ENCODE measurements at regions not wholly inside any gene's neighbourhood (a gene's known extent, or its start where the extent isn't known, plus 50 kb on each side); places are given as distances from the start of the nearest gene placed in this dataset.

DNA sequence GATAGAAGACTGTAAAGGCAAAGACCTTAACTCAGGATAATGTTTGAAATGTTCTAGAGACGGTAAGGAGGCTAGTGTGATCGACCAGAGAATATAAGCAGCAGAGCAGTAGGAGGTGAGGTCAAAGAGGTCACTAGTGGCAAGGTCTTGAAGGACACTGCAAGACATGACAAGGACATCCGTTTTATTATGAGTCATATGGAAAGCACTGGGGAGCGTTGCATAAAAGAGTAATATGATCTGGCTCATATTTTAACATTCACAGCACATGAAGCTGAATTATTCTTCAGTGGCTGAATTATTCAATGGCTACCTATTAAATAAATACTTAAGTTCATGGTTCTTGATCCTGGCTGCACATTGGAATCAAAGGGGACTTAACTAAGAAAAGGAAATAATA is 123.7 kb downstream of the SOX9 start:
- Mint-ChIP-seq H3K9me3 (peaks cover 3 to 31% (median 19%) of the 10 kb centered on the region in 8 donors), H3K4me3 (no peak overlapping the region), H3K4me1 (no peaks in the 10 kb centered on the region), H3K36me3 (no peaks in the 10 kb centered on the region), H3K27ac (no peak overlapping the region), H3K27me3 (peaks cover 0 to 4% of the 10 kb centered on the region in 2 donors)
- Histone ChIP-seq H3K9me3 (ENCODE audit: control insufficient read depth in 1 of 2, low read length in 2 of 2) (no peaks in the 10 kb centered on the region), H3K27me3 (ENCODE audit: insufficient read depth, low read length) (no peaks in the 10 kb centered on the region), H3K4me3 (ENCODE audit: low read length in 2 of 2) (no peak overlapping the region), H3K36me3 (ENCODE audit: insufficient read depth, low read length) (no peaks in the 10 kb centered on the region), H3K27ac (ENCODE audit: low read depth, low read length) (no peak overlapping the region), H3K4me1 (ENCODE audit: insufficient read depth, low read length) (no peaks in the 10 kb centered on the region)
- no peak for DNase-seq
- CTCF ChIA-PET (ENCODE audit: partially characterized antibody): no interaction called here
- intact Hi-C loops (cut with micrococcal nuclease): no loop called here
- POLR2A ChIA-PET (ENCODE audit: partially characterized antibody): no interaction called here

DNA sequence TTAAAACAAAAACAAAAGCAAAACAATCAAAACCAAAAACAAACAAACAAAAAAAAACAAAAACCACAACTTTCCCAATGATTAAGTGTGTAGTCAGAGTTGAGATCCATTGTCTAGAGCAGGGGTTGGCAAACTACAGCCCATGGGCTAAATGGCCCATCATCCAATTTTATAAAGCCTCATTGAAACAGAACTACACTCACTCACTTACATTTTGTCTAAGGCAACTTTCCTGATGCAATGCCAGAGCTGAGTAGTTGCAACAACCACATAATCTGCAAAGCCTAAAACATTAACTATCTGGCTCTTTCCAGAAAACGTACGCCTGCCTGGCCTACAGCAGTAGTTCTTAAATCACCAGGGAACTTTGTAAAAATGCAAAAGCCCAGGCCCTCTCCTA is 124.1 kb downstream of the SOX9 start:
- no peak for DNase-seq
- ChIA-PET CTCF (ENCODE audit: partially characterized antibody) (no interaction called here), POLR2A (ENCODE audit: partially characterized antibody) (no interaction called here)
- no peaks in the 10 kb centered on the region for H3K4me1 ChIP-seq (ENCODE audit: insufficient read depth, low read length)
- no peak overlapping the region for H3K27ac ChIP-seq (ENCODE audit: low read depth, low read length)
- no peaks in the 10 kb centered on the region for H3K27me3 ChIP-seq (ENCODE audit: insufficient read depth, low read length)
- H3K4me3 ChIP-seq (ENCODE audit: low read length in 2 of 2): no peak overlapping the region
- intact Hi-C loops (cut with micrococcal nuclease): no loop called here
- Mint-ChIP-seq H3K4me3 (no peak overlapping the region), H3K27ac (no peak overlapping the region), H3K27me3 (peaks cover 0 to 2% of the 10 kb centered on the region in 2 donors), H3K36me3 (no peaks in the 10 kb centered on the region), H3K9me3 (peaks cover 3 to 28% (median 17%) of the 10 kb centered on the region in 8 donors), H3K4me1 (no peaks in the 10 kb centered on the region)
- H3K9me3 ChIP-seq (ENCODE audit: control insufficient read depth in 1 of 2, low read length in 2 of 2): no peaks in the 10 kb centered on the region
- H3K36me3 ChIP-seq (ENCODE audit: insufficient read depth, low read length): no peaks in the 10 kb centered on the region

DNA sequence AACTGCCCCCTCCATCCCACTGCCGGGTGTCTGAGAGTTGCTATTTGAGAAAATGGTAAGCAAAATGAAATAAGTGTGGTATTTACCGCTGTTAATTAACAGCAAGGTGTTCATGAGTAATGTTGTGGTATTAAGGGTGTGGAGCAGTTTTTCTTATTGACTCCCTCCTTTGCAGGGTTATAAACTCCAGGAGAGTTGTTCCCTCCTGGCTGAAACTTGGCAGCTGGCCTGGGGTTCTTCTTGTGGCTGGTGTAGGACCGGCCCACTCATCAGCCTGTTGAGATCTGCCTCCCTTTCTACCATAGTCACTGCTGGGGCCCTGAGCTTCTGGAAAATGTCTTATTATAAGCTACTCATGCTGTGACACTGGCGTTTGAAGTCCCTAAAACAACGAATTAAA is 128.6 kb downstream of the SOX9 start:
- Histone ChIP-seq H3K27me3 (ENCODE audit: insufficient read depth, low read length) (no peaks in the 10 kb centered on the region), H3K36me3 (ENCODE audit: insufficient read depth, low read length) (no peaks in the 10 kb centered on the region), H3K9me3 (ENCODE audit: control insufficient read depth in 1 of 2, low read length in 2 of 2) (no peaks in the 10 kb centered on the region), H3K4me3 (ENCODE audit: low read length in 2 of 2) (no peak overlapping the region), H3K4me1 (ENCODE audit: insufficient read depth, low read length) (no peaks in the 10 kb centered on the region), H3K27ac (ENCODE audit: low read depth, low read length) (no peak overlapping the region)
- ChIA-PET CTCF (ENCODE audit: partially characterized antibody) (no interaction called here), POLR2A (ENCODE audit: partially characterized antibody) (no interaction called here)
- Mint-ChIP-seq H3K27me3 (no peaks in the 10 kb centered on the region), H3K9me3 (peaks cover 0 to 7% (median 5%) of the 10 kb centered on the region in 8 donors), H3K4me3 (no peak overlapping the region), H3K4me1 (no peaks in the 10 kb centered on the region), H3K27ac (no peak overlapping the region), H3K36me3 (no peaks in the 10 kb centered on the region)
- intact Hi-C loops (cut with micrococcal nuclease): no loop called here
- DNase-seq: no peak

DNA sequence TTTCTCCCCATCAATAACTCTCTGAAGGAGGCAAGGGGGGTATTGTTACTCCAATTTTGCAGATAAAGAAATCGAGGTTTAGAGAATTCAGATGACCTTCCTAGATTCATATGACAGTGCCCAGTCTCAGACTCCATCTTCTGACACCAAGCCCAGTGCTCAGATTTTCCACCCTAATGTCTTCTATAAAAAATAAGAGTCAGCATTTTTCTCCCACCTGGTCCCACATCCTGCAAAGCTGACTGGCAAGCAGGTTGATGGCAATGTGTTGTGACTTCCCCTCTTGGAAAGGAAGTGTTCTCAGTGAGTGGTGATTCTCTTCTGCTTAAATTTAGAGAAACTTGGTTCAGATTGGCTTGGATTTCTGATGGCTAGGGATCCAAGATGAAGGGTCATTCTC is 129.4 kb downstream of the SOX9 start:
- DNase-seq: no peak
- POLR2A ChIA-PET (ENCODE audit: partially characterized antibody): no interaction called here
- H3K4me3 ChIP-seq (ENCODE audit: low read length in 2 of 2): no peak overlapping the region
- no peaks in the 10 kb centered on the region for H3K27me3 ChIP-seq (ENCODE audit: insufficient read depth, low read length)
- no peak overlapping the region for H3K27ac ChIP-seq (ENCODE audit: low read depth, low read length)
- no peaks in the 10 kb centered on the region for H3K9me3 ChIP-seq (ENCODE audit: control insufficient read depth in 1 of 2, low read length in 2 of 2)
- Mint-ChIP-seq H3K27me3 (no peaks in the 10 kb centered on the region), H3K36me3 (no peaks in the 10 kb centered on the region), H3K27ac (no peak overlapping the region), H3K4me1 (no peaks in the 10 kb centered on the region), H3K9me3 (peaks cover 0 to 6% (median 4%) of the 10 kb centered on the region in 8 donors), H3K4me3 (no peak overlapping the region)
- CTCF ChIA-PET (ENCODE audit: partially characterized antibody): no interaction called here
- no peaks in the 10 kb centered on the region for H3K36me3 ChIP-seq (ENCODE audit: insufficient read depth, low read length)
- no peaks in the 10 kb centered on the region for H3K4me1 ChIP-seq (ENCODE audit: insufficient read depth, low read length)
- intact Hi-C loops (cut with micrococcal nuclease): no loop called here

DNA sequence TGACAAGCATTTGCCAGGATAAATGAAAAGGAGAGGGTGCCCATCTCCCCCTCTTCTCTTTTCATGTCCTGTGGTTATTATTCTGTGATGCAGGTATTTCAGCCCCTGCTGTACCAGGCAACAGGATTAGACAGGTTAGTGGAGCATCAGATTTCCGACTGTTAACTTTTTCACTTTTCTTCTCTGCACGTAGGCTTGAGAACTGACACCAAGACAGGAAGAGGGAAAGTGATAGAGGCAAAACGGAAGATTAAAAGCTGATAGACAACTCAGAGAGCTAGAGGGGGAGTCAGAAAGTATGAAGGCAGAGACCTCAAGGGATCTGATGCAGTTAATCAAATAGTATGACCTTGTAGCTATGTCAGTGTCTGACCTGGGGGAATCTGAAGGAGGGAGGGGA is 132.8 kb downstream of the SOX9 start:
- Histone ChIP-seq H3K27me3 (ENCODE audit: insufficient read depth, low read length) (no peaks in the 10 kb centered on the region), H3K9me3 (ENCODE audit: control insufficient read depth in 1 of 2, low read length in 2 of 2) (no peaks in the 10 kb centered on the region), H3K4me3 (ENCODE audit: low read length in 2 of 2) (no peak overlapping the region), H3K36me3 (ENCODE audit: insufficient read depth, low read length) (no peaks in the 10 kb centered on the region), H3K4me1 (ENCODE audit: insufficient read depth, low read length) (no peaks in the 10 kb centered on the region), H3K27ac (ENCODE audit: low read depth, low read length) (no peak overlapping the region)
- Mint-ChIP-seq H3K36me3 (no peaks in the 10 kb centered on the region), H3K4me1 (no peaks in the 10 kb centered on the region), H3K4me3 (no peak overlapping the region), H3K9me3 (peaks cover 0 to 10% (median 5%) of the 10 kb centered on the region in 8 donors), H3K27me3 (no peaks in the 10 kb centered on the region), H3K27ac (no peak overlapping the region)
- POLR2A ChIA-PET (ENCODE audit: partially characterized antibody): no interaction called here
- intact Hi-C loops (cut with micrococcal nuclease): no loop called here
- CTCF ChIA-PET (ENCODE audit: partially characterized antibody): no interaction called here
- no peak for DNase-seq

DNA sequence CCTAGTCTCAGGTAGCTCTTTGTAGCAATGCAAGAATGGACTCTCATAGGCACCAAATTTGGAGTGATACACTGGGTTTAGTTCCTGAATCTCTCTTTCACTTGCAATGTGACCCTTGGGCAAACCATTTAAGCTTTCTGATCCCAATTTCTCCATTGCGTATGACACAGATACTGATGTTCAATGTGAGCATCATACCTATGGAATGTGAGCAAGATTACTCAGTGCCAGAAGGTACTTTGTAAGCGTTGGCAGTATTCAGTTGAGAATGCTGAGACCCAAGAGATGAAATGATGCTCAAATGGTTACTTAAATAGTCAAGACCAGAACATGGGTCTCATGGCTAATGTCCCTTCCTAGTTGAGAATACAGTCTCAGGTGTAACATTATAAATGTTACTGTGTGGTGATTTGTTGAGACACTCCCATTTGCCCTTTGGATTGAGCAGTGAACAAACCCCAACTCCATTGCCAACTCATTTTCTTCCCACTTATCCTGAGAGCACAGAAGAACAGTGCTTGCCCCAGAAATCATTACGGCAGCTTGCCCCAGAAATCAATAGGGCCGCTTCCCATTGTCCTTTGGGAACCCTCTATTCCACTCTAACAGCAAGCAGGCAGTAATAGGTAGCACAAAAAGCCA is 134.1 kb downstream of the SOX9 start:
- H3K36me3 Mint-ChIP-seq: no peaks in the 10 kb centered on the region
- no peak overlapping the region for H3K27ac Mint-ChIP-seq
- Histone ChIP-seq H3K4me1 (ENCODE audit: insufficient read depth, low read length) (no peaks in the 10 kb centered on the region), H3K4me3 (ENCODE audit: low read length in 2 of 2) (no peak overlapping the region), H3K9me3 (ENCODE audit: control insufficient read depth in 1 of 2, low read length in 2 of 2) (no peaks in the 10 kb centered on the region), H3K27ac (ENCODE audit: low read depth, low read length) (no peak overlapping the region), H3K36me3 (ENCODE audit: insufficient read depth, low read length) (no peaks in the 10 kb centered on the region), H3K27me3 (ENCODE audit: insufficient read depth, low read length) (no peaks in the 10 kb centered on the region)
- DNase-seq: no peak
- peaks cover 0 to 10% (median 3%) of the 10 kb centered on the region in 8 donors for H3K9me3 Mint-ChIP-seq
- H3K27me3 Mint-ChIP-seq: no peaks in the 10 kb centered on the region
- H3K4me1 Mint-ChIP-seq: no peaks in the 10 kb centered on the region
- POLR2A ChIA-PET (ENCODE audit: partially characterized antibody): no interaction called here
- H3K4me3 Mint-ChIP-seq: no peak overlapping the region
- CTCF ChIA-PET (ENCODE audit: partially characterized antibody): no interaction called here
- intact Hi-C loops (cut with micrococcal nuclease): no loop called here

DNA sequence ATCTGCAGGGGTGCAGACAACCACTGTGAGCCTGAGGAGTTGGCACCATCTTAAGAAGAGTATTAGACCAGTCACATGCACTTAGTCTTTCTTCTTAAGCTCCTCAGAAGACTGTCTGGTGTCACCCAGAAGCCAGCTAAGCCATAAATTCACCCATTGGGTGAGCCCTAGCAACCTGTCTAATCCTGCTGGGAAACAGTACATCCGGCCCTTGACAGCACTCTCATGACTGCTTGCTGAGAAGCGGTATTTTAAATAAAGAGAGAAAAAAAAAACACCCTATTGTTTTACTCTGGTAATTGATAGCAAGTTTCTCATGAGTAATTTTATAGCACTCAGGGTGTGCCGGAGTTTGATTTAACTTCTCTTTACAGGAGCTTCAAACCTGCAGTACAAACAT is 134.7 kb downstream of the SOX9 start:
- Histone ChIP-seq H3K4me3 (ENCODE audit: low read length in 2 of 2) (no peak overlapping the region), H3K27me3 (ENCODE audit: insufficient read depth, low read length) (no peaks in the 10 kb centered on the region), H3K4me1 (ENCODE audit: insufficient read depth, low read length) (no peaks in the 10 kb centered on the region), H3K27ac (ENCODE audit: low read depth, low read length) (no peak overlapping the region), H3K36me3 (ENCODE audit: insufficient read depth, low read length) (no peaks in the 10 kb centered on the region), H3K9me3 (ENCODE audit: control insufficient read depth in 1 of 2, low read length in 2 of 2) (no peaks in the 10 kb centered on the region)
- Mint-ChIP-seq H3K36me3 (no peaks in the 10 kb centered on the region), H3K9me3 (peaks cover 0 to 10% (median 3%) of the 10 kb centered on the region in 8 donors), H3K4me1 (no peaks in the 10 kb centered on the region), H3K4me3 (no peak overlapping the region), H3K27ac (no peak overlapping the region), H3K27me3 (no peaks in the 10 kb centered on the region)
- ChIA-PET CTCF (ENCODE audit: partially characterized antibody) (no interaction called here), POLR2A (ENCODE audit: partially characterized antibody) (no interaction called here)
- intact Hi-C loops (cut with micrococcal nuclease): no loop called here
- no peak for DNase-seq

DNA sequence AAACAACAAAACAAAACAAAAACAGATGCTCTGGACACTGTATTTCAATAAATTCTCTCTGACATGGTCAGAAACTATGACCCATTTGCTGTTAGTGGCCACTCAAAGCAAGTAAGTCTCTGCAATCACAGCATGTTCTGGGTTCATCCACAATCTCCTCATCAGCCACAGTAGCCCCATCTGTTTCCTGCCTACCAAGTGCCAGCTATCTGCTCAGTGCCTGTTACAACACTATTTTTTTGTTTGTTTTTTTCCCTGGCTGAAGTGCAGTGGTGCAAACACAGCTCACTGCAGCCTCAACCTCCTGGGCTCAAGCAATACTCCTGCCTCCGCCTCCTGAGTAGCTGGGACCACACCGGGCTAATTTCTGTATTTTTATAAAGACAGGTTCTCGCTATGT is 137.9 kb downstream of the SOX9 start:
- ChIA-PET POLR2A (ENCODE audit: partially characterized antibody) (no interaction called here), CTCF (ENCODE audit: partially characterized antibody) (no interaction called here)
- H3K4me3 ChIP-seq (ENCODE audit: low read length in 2 of 2): no peak overlapping the region
- no peak for DNase-seq
- Mint-ChIP-seq H3K4me1 (no peaks in the 10 kb centered on the region), H3K27ac (no peak overlapping the region), H3K36me3 (no peaks in the 10 kb centered on the region), H3K4me3 (no peak overlapping the region), H3K27me3 (peaks cover 0 to under 1% of the 10 kb centered on the region in 2 donors), H3K9me3 (peaks cover 0 to 12% (median 5%) of the 10 kb centered on the region in 8 donors)
- no peaks in the 10 kb centered on the region for H3K36me3 ChIP-seq (ENCODE audit: insufficient read depth, low read length)
- no peaks in the 10 kb centered on the region for H3K27me3 ChIP-seq (ENCODE audit: insufficient read depth, low read length)
- no peaks in the 10 kb centered on the region for H3K4me1 ChIP-seq (ENCODE audit: insufficient read depth, low read length)
- H3K9me3 ChIP-seq (ENCODE audit: control insufficient read depth in 1 of 2, low read length in 2 of 2): no peaks in the 10 kb centered on the region
- intact Hi-C loops (cut with micrococcal nuclease): no loop called here
- no peak overlapping the region for H3K27ac ChIP-seq (ENCODE audit: low read depth, low read length)

Data from CD4-positive, alpha-beta memory T cell (primary cell).